GM23338 (cell line): ENCODE measurements at regions not wholly inside any gene's neighbourhood (a gene's known extent, or its start where the extent isn't known, plus 50 kb on each side); places are given as distances from the start of the nearest gene placed in this dataset.

Experiments used
- EZH2 ChIP-seq: fragments of 200-600 bp; sonication (generic); IDR thresholded peaks from one replicate; pipeline ENCODE4 v1.8.0; 2017; ENCODE audit warnings: antibody characterized with exemption, mild to moderate bottlenecking, low read depth; ENCODE audit not compliant: unreplicated experiment
- EZH2phosphoT487 ChIP-seq: fragments of 200-600 bp; sonication (generic); IDR thresholded peaks from one replicate; pipeline ENCODE4 v1.8.1; 2018; ENCODE audit warnings: antibody characterized with exemption; ENCODE audit not compliant: unreplicated experiment
- JUNB ChIP-seq: IDR thresholded peaks from one replicate; pipeline ENCODE4 v1.6.1; 2016; ENCODE audit warnings: antibody characterized with exemption; ENCODE audit not compliant: unreplicated experiment
- POLR2AphosphoS5 ChIP-seq: IDR thresholded peaks from 2 replicates; pipeline ENCODE4 v1.6.1; 2016; ENCODE audit warnings: antibody characterized with exemption, low read depth
- REST ChIP-seq: IDR thresholded peaks from one replicate; pipeline ENCODE4 v1.6.1; 2018; ENCODE audit warnings: antibody characterized with exemption; ENCODE audit not compliant: unreplicated experiment
- TF ChIP-seq, protein P1 (sequence below), 2 experiments: fragments of 200-600 bp in 1 of 2; sonication (generic) in 1 of 2; conservative IDR thresholded peaks; 2 replicates each; pipeline versions ENCODE4 v1.5.1 to v1.6.1; 2016 to 2017; ENCODE audit warnings: antibody characterized with exemption in 2 of 2, low read depth in 2 of 2, mild to moderate bottlenecking in 2 of 2, moderate library complexity in 1 of 2

DNA sequence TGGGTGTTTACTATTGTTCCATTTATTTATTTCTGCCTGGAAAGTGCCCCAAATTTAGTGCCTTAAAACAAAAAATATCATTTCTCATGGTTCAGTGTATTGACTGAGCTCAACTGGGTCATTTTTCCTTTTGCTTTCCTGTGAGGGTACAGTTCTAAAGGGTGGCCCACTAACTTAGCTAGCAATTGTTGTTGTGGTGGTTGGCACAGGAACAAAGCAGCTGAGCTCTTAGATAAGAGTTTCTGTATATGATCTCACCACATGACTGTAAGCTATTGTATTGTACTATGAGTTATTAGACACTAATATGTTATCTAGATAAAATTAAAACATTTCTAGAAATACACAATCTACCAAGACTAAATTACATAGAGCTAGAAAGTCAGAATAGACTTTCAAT lies 1283.7 kb downstream of the OTOL1 start:
- no peak for TF ChIP-seq JUNB
- no peak for TF ChIP-seq EZH2phosphoT487
- no peak for TF ChIP-seq POLR2AphosphoS5
- TF ChIP-seq, protein P1, sequence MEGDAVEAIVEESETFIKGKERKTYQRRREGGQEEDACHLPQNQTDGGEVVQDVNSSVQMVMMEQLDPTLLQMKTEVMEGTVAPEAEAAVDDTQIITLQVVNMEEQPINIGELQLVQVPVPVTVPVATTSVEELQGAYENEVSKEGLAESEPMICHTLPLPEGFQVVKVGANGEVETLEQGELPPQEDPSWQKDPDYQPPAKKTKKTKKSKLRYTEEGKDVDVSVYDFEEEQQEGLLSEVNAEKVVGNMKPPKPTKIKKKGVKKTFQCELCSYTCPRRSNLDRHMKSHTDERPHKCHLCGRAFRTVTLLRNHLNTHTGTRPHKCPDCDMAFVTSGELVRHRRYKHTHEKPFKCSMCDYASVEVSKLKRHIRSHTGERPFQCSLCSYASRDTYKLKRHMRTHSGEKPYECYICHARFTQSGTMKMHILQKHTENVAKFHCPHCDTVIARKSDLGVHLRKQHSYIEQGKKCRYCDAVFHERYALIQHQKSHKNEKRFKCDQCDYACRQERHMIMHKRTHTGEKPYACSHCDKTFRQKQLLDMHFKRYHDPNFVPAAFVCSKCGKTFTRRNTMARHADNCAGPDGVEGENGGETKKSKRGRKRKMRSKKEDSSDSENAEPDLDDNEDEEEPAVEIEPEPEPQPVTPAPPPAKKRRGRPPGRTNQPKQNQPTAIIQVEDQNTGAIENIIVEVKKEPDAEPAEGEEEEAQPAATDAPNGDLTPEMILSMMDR (conservative IDR thresholded peaks at IDR 0.05; ENCODE audit: low read depth in 2 of 2), result no peak
- TF ChIP-seq EZH2, result no peak
- TF ChIP-seq REST, result no peak
